HG03175 (cell line): ENCODE measurements at regions not wholly inside any gene's neighbourhood (a gene's known extent, or its start where the extent isn't known, plus 50 kb on each side); places are given as distances from the start of the nearest gene placed in this dataset.

ENCODE experiments used
- ATAC-seq: cut with Tn5 transposase; IDR thresholded peaks from one replicate; pipeline ENCODE4 v1.9.1; 2021; ENCODE audit warnings: mild to moderate bottlenecking, moderate library complexity; ENCODE audit not compliant: unreplicated experiment

DNA sequence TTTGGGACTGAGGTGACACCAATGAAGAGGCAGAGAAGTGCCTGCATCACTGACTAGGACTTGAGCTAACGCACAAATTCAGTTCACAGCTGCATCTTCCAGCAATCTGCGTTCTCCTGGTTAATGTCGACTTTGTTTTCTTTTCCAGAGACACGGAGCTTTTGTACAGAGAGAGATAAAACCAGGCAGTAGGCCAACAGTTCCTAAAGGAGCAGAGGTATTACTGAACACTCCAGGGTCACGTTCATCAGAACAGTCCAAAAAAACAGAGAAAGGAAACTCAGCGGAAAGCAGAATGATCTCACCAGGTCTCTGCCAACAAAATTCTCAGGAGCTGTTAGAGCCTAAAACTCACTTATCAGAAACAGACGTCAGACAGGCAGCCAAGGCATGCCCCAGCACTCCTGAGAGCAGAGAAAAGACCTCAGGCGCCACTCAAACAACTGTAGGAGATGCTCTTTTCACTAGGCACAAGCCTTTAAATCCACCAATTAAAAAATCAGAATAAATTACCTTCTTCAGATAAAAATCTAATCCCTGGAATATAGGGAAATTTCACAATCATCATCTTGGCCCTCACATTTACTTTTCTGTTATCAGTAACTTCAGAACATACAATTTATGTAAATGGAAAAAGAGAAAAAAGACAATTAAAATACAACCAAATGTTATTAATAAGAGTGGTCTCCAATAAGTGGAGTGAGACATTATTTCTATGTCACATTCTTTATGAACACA, 95.9 kb upstream of the SPTBN1 start:
- no peak for ATAC-seq

- ATAC-seq = no peak
These were observed 91.7 kb upstream of the SPTBN1 start for GRCh38 chr2:54364409-54364808.

DNA sequence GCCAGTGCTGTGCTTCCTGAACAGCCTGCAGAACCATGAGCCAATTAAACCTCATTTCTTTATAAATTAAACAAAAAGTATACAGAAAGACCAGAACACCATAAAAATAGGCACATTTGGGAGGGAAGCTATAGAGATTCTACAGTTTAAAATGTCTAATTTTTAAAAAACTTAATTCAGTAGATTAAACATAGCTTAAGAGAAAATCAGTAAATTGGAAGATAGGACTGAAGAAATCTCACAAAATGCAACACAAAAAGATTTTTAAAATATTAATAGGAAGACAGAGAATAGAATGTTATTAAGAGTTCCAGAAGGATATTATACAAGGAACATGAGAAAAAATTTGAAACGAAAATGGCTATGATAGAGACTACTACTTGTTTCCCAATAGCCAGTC, 90.5 kb upstream of the SPTBN1 start:
- ATAC-seq = no peak

- ATAC-seq = no peak
These were observed 89.4 kb upstream of the SPTBN1 start for GRCh38 chr2:54366487-54367280.

- no peak for ATAC-seq
These were observed 85.6 kb upstream of the SPTBN1 start for GRCh38 chr2:54370405-54371104.

DNA sequence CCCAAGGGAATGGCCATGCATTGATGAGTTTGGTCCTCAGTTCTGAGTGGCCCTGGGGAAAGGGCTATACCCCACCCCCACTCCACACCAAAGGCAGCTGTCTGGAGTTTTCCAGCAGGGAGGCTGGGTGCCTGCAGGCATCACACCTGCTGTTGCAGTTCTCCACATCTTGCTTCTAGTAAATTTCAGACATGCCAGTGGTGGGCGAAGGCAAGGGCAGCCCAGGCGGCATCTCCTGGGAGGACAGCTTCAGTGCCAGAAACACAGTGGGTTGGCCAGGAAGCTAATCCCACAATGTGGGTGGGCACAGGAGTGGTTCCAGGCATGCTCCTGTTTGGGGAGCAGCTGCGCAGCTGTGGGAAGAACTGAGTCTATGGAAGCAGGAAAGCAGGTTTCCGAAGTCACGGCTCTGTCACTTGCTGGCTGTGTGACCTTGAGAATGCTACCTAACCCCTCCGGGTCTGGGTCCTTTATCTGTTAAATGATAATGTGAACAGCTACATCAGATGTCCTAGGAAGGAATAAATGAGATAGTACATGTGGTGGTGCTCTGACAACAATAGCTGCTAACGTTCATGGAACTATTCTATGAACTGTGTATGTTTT, 84.6 kb upstream of the SPTBN1 start:
- no peak for ATAC-seq

- no peak for ATAC-seq
These were observed 83.8 kb upstream of the SPTBN1 start for GRCh38 chr2:54372361-54372760.

DNA sequence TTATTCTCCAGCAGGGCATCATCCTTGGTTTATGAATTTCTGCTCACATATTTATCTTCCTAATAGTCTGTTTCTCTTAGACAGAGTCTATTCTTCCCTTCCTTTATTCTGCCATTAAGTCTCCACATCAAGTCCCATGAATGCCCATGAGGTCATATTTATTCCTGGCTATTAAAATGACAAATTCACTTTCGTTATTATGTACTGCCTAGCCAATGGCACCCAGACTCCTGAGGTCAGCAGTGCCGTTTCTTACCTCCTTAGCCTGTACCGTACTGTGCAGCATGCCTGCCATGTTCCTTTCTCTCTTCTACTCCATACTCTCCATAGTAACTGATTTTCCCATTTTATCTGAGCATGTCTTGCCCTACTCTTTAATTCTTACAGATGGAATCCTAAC, 82.3 kb upstream of the SPTBN1 start:
- ATAC-seq = no peak

- ATAC-seq = no peak
These were observed 81.3 kb upstream of the SPTBN1 start for GRCh38 chr2:54374591-54375364.

DNA sequence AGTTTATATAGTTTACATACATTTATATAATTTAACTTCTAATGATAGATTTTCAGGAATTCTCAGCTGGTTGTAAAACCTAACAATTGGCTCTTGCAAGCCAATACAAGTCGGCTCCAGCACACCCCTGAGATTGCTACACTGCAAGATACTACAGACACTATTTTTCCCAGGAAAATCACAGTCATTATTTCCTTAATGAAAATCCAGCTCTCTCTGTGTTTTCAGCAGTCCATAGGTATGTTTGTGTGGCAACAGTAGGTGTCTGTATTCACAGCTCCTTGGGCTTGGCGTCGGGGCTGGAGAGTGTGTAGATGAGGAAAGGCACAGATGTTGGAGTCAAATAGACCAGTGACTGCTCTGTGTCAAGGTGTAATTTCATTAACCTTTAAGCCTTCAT, 78.7 kb upstream of the SPTBN1 start:
- ATAC-seq = no peak

DNA sequence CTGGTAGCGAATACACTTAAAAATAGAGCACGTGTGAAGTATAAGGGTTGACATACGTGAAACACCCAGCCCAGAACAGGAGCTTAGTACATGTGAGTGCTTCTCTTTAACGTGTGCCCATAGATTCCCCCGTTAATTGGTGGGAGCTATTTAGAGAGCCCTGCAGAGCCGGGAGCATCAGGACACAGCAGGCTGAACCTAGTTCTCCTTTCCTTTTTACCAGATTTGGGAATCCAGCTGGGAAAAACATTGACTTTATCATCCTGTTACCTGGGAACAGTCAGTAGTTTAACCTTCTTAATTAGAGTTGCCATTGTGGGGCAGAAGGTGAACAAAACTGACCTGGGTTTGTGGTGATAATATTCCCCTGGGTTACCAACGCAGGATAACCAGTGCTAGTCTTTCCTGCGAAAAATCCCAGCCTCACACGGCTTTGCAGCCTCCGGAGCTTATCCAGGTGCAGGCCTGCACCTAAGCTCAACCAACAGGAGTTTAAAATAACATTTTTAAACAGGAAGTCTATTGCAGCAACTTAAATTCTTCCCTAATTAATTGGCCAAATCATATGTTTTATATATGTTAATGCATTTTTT, 78.1 kb upstream of the SPTBN1 start:
- no peak for ATAC-seq

DNA sequence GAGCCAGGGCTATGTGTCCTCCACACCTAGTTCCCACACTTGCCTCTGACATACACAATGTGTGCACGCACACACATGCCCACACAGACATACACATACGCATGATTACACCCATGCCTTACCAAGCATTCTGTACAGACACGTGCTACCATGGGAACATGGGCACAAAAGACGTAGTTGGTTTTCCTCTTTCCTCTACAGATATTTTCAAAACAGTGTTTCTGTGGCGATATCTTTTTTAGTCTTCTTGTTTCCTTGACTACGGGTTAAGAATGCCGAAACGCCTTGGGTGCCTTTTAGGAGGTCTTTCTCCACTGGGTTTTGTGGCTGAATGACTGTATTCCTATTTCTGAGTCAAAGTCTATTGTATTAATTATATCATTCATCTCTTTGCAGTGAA, 75.5 kb upstream of the SPTBN1 start:
- no peak for ATAC-seq

- no peak for ATAC-seq
These were observed 74.8 kb upstream of the SPTBN1 start for GRCh38 chr2:54381293-54381692.

- ATAC-seq = no peak
These were observed 73.5 kb upstream of the SPTBN1 start for GRCh38 chr2:54382601-54383000.

GRCh38 chr2:54384301-54385203, 71.6 kb upstream of the SPTBN1 start:
- ATAC-seq = no peak

- no peak for ATAC-seq
These were observed 70.9 kb upstream of the SPTBN1 start for GRCh38 chr2:54385271-54385670.

GRCh38 chr2:54386585-54386984, 69.5 kb upstream of the SPTBN1 start:
- no peak for ATAC-seq

- no peak for ATAC-seq
These were observed 68.8 kb upstream of the SPTBN1 start for GRCh38 chr2:54387059-54387991.
